ENCODE measurements at regions not wholly inside any gene's neighbourhood (a gene's known extent, or its start where the extent isn't known, plus 50 kb on each side); places are given as distances from the start of the nearest gene placed in this dataset.
A peak's percentile ranks its signal among the peaks of the same experiment; 100 is the strongest.

- no peak for TF ChIP-seq CTCF (IDR thresholded peaks at IDR 0.05; ENCODE audit: low read depth, low read length)
Observed at GRCh38 chr10:3909339-3909738, 124.3 kb upstream of the KLF6 start.

DNA sequence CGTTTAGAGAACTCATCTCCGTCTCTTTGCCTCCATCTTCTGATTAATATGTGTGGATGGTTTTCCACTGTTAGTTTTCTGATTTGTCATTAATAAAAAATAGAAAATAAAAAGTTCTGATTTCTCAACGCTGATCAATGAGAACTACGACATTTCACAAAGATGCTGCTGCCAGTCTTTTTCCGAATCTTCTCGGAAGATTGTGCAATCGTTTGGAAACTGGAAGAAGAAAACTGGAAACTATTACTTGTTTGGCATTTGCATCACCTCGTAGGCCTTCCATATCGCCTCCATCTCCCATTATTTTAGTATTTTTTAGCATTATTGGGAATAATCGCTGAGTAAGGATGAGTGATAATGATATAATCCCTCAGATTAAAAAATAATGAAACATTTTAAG is 123.2 kb upstream of the KLF6 start:
- no peak for TF ChIP-seq CTCF (IDR thresholded peaks at IDR 0.05; ENCODE audit: low read depth, low read length)
- no peak overlapping the region for H3K4me3 ChIP-seq (ENCODE audit: low read depth, low read length)

More at GRCh38 chr10:3909339-3909738, 124.3 kb upstream of the KLF6 start:
- H3K4me3 ChIP-seq (ENCODE audit: low read depth, low read length): no peak overlapping the region

GRCh38 chr10:3907514-3907913 is 122.5 kb upstream of the KLF6 start:
- no peak overlapping the region; the same call in 1 of the 2 replicates for H3K4me3 ChIP-seq (ENCODE audit: low read depth, low read length)
- TF ChIP-seq CTCF (IDR thresholded peaks at IDR 0.05; ENCODE audit: low read depth, low read length): no peak

DNA sequence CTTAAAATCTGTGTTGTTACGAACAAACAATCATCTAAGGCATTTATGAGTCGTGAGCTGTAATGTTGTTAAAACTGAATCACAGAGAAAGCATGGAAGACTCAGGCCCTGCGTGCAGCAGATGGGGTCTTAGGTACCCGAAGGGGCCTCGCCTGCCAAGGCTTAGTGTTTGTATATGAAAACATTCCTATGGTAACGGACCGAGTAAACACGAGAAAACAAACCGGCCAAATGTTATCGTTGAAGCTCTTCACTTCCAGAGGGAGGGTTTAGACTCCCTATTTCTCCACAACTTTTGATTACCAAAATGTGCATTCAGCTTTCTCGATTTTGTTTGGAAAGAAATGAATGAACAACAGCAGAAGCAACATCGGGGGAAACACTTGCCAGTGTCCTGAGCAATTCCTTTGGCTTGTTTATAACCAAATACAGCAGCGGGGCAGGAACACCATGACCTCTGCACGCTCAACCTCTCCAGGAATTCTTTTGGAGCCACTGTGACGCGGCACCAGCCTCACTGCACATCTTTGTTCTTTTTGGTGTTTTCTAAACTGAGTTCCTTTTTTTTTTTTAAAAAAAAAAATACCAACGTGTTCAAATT is 121.6 kb upstream of the KLF6 start:
- no peak for TF ChIP-seq CTCF (IDR thresholded peaks at IDR 0.05; ENCODE audit: low read depth, low read length)
- peak overlapping the region; percentile 33 for H3K4me3 ChIP-seq (ENCODE audit: low read depth, low read length)

DNA sequence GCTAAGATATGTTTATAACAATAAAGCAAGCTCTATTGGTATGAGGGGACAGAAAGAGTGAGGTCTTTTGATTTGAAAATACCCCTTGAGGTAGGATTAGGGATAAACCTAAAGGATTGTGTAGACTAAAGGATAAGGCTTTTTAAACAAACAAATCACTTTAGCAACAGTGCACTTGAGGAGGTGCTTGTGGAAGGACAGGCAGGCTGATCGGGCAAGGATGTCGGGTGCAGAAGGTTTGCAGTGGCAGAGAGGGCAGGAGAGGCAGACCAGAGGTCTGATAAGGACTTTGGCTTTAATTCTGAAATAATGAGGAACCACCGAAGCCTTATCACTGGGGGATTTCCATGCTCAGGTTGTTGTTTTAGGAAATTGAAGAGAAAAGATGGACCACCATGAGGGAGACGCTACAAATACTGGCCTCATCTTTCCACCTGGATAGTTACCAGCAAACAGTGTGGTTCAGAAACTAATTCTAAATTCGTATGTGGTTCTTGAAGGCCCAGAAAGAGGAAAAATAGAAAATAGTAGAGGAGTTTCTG is 119.5 kb upstream of the KLF6 start:
- TF ChIP-seq CTCF (IDR thresholded peaks at IDR 0.05; ENCODE audit: low read depth, low read length): no peak
- H3K4me3 ChIP-seq (ENCODE audit: low read depth, low read length): no peak overlapping the region

GRCh38 chr10:3902809-3903410 is 117.9 kb upstream of the KLF6 start:
- no peak for TF ChIP-seq CTCF (IDR thresholded peaks at IDR 0.05; ENCODE audit: low read depth, low read length)
- no peak overlapping the region for H3K4me3 ChIP-seq (ENCODE audit: low read depth, low read length)

DNA sequence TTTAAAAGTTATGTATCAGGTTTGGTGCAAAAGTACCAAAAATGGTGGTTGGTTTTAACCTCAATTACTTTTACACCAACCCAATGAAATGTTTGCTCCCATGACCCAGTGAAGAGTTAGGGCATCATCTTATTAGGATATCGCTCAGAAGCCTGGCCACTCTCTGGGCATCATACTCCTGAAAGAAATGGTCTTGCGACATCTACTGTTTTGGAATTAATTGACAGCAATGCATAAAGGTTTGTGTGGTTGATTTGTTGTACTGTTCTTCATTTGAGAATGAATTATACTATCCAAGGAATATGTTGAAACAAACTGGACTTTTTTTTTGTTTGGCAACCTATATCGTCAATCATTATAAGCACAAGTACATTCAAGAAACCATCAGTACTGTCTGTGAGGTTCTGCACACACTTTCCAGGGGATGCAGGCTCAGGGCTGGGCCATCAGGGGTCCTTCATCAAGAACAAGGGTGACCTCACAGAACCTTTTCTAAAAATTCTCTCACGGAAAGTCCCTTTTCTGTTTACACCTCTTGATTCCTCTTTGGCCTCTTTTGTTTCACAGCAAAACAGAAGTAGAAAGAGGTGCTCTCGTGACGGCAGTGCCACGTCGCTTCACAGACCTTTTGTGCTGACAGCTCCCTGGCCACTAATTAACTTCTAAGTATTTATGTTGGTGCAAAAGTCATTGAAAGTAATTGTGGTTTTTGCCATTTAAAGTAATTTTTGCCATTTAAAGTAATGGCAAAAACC is 117.2 kb upstream of the KLF6 start:
- H3K4me3 ChIP-seq (ENCODE audit: low read depth, low read length): no peak overlapping the region
- TF ChIP-seq CTCF (IDR thresholded peaks at IDR 0.05; ENCODE audit: low read depth, low read length): no peak
